Nephron (organoid): ENCODE measurements at regions not wholly inside any gene's neighbourhood (a gene's known extent, or its start where the extent isn't known, plus 50 kb on each side); places are given as distances from the start of the nearest gene placed in this dataset.
"Not testable (repeated sequence)": the region's sequence is repeated elsewhere in the genome, so short reads cannot be mapped to it uniquely, and the experiment has no call there.

Source experiments
- H3K27ac Mint-ChIP-seq, 3 experiments: 2 replicates each; pipeline ENCODE4 v1.8.0; 2020; ENCODE audit warnings: mixed read lengths in 3 of 3, mild to moderate bottlenecking in 2 of 3, moderate library complexity in 1 of 3
- H3K27me3 Mint-ChIP-seq: 2 replicates; pipeline ENCODE4 v1.8.0; 2021; ENCODE audit warnings: low read depth, mild to moderate bottlenecking, moderate library complexity, mixed read lengths
- H3K36me3 Mint-ChIP-seq: 2 replicates; pipeline ENCODE4 v1.8.0; 2020; ENCODE audit warnings: low read depth, mixed read lengths
- H3K4me1 Mint-ChIP-seq: 2 replicates; pipeline ENCODE4 v1.8.0; 2020; ENCODE audit warnings: mixed read lengths
- H3K4me3 Mint-ChIP-seq, 3 experiments: 2 replicates each; pipeline ENCODE4 v1.8.0; 2020; ENCODE audit warnings: mild to moderate bottlenecking in 3 of 3, mixed read lengths in 3 of 3, moderate library complexity in 2 of 3
- H3K9me3 Mint-ChIP-seq: 2 replicates; pipeline ENCODE4 v1.8.0; 2020; ENCODE audit warnings: mixed read lengths
- CTCF ChIP-seq, 3 experiments: fragments of 200-600 bp; sonication (generic); IDR thresholded peaks; one replicate each; pipeline ENCODE4 v1.5.0; 2021; ENCODE audit warnings: antibody characterized with exemption in 3 of 3; ENCODE audit not compliant: unreplicated experiment in 3 of 3

- peaks cover 7% of the 10 kb centered on the region for H3K36me3 Mint-ChIP-seq
- H3K27ac Mint-ChIP-seq: no peak overlapping the region
- H3K4me1 Mint-ChIP-seq: no peaks in the 10 kb centered on the region
- peaks cover 41% of the 10 kb centered on the region for H3K9me3 Mint-ChIP-seq
- no peaks in the 10 kb centered on the region for H3K27me3 Mint-ChIP-seq
- H3K4me3 Mint-ChIP-seq: no peak overlapping the region
- no peak for TF ChIP-seq CTCF (IDR thresholded peaks at IDR 0.05; ENCODE audit: unreplicated experiment in 3 of 3)
Observed at GRCh38 chr20:29325304-29325640, 1932.2 kb upstream of the DEFB115 start.

GRCh38 chr20:29325781-29326180, 1931.7 kb upstream of the DEFB115 start:
- not testable (repeated sequence) for H3K27ac Mint-ChIP-seq, H3K27me3 Mint-ChIP-seq, H3K4me3 Mint-ChIP-seq, H3K36me3 Mint-ChIP-seq, H3K4me1 Mint-ChIP-seq
- H3K9me3 Mint-ChIP-seq: peaks cover 46% of the 10 kb centered on the region

- TF ChIP-seq CTCF (IDR thresholded peaks at IDR 0.05; ENCODE audit: unreplicated experiment in 3 of 3): no peak
- Mint-ChIP-seq H3K4me1 (no peaks in the 10 kb centered on the region), H3K9me3 (peaks cover 46% of the 10 kb centered on the region), H3K27me3 (no peaks in the 10 kb centered on the region), H3K4me3 (no peak overlapping the region), H3K27ac (no peak overlapping the region), H3K36me3 (peaks cover 7% of the 10 kb centered on the region)
Observed at GRCh38 chr20:29326376-29327070, 1930.9 kb upstream of the DEFB115 start.

GRCh38 chr20:29327600-29328420, 1929.7 kb upstream of the DEFB115 start:
- H3K27ac Mint-ChIP-seq: not testable (repeated sequence)

GRCh38 chr20:29330429-29331115, 1926.9 kb upstream of the DEFB115 start:
- peaks cover 74% of the 10 kb centered on the region for H3K9me3 Mint-ChIP-seq
- not testable (repeated sequence) for H3K4me1 Mint-ChIP-seq, H3K36me3 Mint-ChIP-seq, H3K4me3 Mint-ChIP-seq, H3K27ac Mint-ChIP-seq, H3K27me3 Mint-ChIP-seq

More at GRCh38 chr20:29327600-29328420, 1929.7 kb upstream of the DEFB115 start:
- not testable (repeated sequence) for H3K4me3 Mint-ChIP-seq, H3K4me1 Mint-ChIP-seq, H3K36me3 Mint-ChIP-seq, H3K27me3 Mint-ChIP-seq
- H3K9me3 Mint-ChIP-seq: peaks cover 54% of the 10 kb centered on the region

GRCh38 chr20:29349836-29350235, 1907.6 kb upstream of the DEFB115 start:
- Mint-ChIP-seq H3K4me1 (no peaks in the 10 kb centered on the region), H3K27ac (no peak overlapping the region), H3K36me3 (no peaks in the 10 kb centered on the region), H3K4me3 (no peak overlapping the region), H3K27me3 (no peaks in the 10 kb centered on the region), H3K9me3 (peaks cover 22% of the 10 kb centered on the region)
- TF ChIP-seq CTCF (IDR thresholded peaks at IDR 0.05; ENCODE audit: unreplicated experiment in 3 of 3): no peak

GRCh38 chr20:29375937-29376336, 1881.5 kb upstream of the DEFB115 start:
- H3K36me3 Mint-ChIP-seq, H3K27ac Mint-ChIP-seq, H3K4me1 Mint-ChIP-seq, H3K4me3 Mint-ChIP-seq, H3K27me3 Mint-ChIP-seq: not testable (repeated sequence)
- peaks cover 24% of the 10 kb centered on the region for H3K9me3 Mint-ChIP-seq

GRCh38 chr20:29392853-29393252, 1864.6 kb upstream of the DEFB115 start:
- H3K4me3 Mint-ChIP-seq, H3K27ac Mint-ChIP-seq, H3K36me3 Mint-ChIP-seq, H3K4me1 Mint-ChIP-seq, H3K27me3 Mint-ChIP-seq: not testable (repeated sequence)
- H3K9me3 Mint-ChIP-seq: peaks cover 32% of the 10 kb centered on the region
